HepG2 (cell line): ENCODE measurements at regions not wholly inside any gene's neighbourhood (a gene's known extent, or its start where the extent isn't known, plus 50 kb on each side); places are given as distances from the start of the nearest gene placed in this dataset.

ENCODE experiments used
- ATAC-seq: fragments of 200-7000 bp; cut with Tn5 transposase; 3 replicates; pipeline ENCODE4 v1.9.1; 2020; ENCODE audit warnings: mild to moderate bottlenecking, moderate library complexity
- BruUV-seq: library from RNA; stranded (reverse); fragments of 400-500 nt; replicated peaks from 2 replicates; lab custom pipeline; 2021; lab: Mats Ljungman, UMichigan
- CTCF ChIA-PET: fragments of 300-600 bp; formaldehyde crosslinking; extraction: SDS; loops from one replicate; lab custom pipeline; 2021; ENCODE audit warnings: low total read pairs, inconsistent platforms, low intra/inter-chr PET ratio; lab: Yijun Ruan, JAX
- POLR2A ChIA-PET: fragments of 350-600 bp; sonication (Branson Sonifier 250); formaldehyde crosslinking; loops from one replicate; lab custom pipeline; 2020; ENCODE audit warnings: antibody characterized with exemption, inconsistent platforms; lab: Yijun Ruan, JAX
- DNase-seq: peaks from one replicate; pipeline ENCODE4 v3.0.0-alpha.2; 2015; ENCODE audit warnings: low spot score
- FAIRE-seq: peaks from 3 replicates; lab custom pipeline; 2011; peaks lifted over from hg19 to GRCh38; lab: Jason Lieb, UNC
- H2AFZ ChIP-seq: one replicate; pipeline ENCODE4 v1.6.1; 2011; ENCODE audit warnings: low read length, inconsistent platforms
- H3K27ac ChIP-seq: fragments of 300-600 bp; 3 replicates; pipeline ENCODE4 v1.8.0; 2011; ENCODE audit warnings: mixed run types, mild to moderate bottlenecking, mixed read lengths, low read length, inconsistent platforms; ENCODE audit not compliant: insufficient read depth; ENCODE audit errors: extremely low read length
- H3K27me3 ChIP-seq, 2 experiments: fragments of 200-600 bp in 1 of 2; 2 replicates in 1 of 2; 3 replicates in 1 of 2; pipeline versions ENCODE4 v1.6.0 to v1.8.0; 2011; ENCODE audit warnings: low read length in 2 of 2, mild to moderate bottlenecking in 2 of 2, moderate library complexity in 2 of 2, inconsistent platforms in 1 of 2; ENCODE audit not compliant: insufficient read depth in 2 of 2, control insufficient read depth in 1 of 2
- H3K36me3 ChIP-seq, 2 experiments: fragments of 200-600 bp in 1 of 2; replicated peaks in 1 of 2; 2 replicates in 1 of 2; 3 replicates in 1 of 2; pipeline versions ENCODE4 v1.5.1 to v1.8.0; 2011; ENCODE audit warnings: low read length in 2 of 2, inconsistent platforms in 1 of 2; ENCODE audit not compliant: insufficient read depth in 2 of 2, control insufficient read depth in 1 of 2
- H3K4me1 ChIP-seq: 2 replicates; pipeline ENCODE4 v1.5.1; 2012; ENCODE audit warnings: low read length, inconsistent platforms; ENCODE audit not compliant: insufficient read depth
- H3K4me2 ChIP-seq: 2 replicates; pipeline ENCODE4 v1.6.0; 2011; ENCODE audit warnings: low read depth, low read length, inconsistent platforms
- H3K4me3 ChIP-seq, 3 experiments: fragments of 200-600 bp in 1 of 3; sonication (generic), shearing (Covaris generic) in 1 of 3; replicated peaks in 1 of 3; 2 replicates each; pipeline ENCODE4 v1.5.1; 2011 to 2016; ENCODE audit warnings: low read length in 3 of 3, inconsistent platforms in 2 of 3, low read depth in 2 of 3, mild to moderate bottlenecking in 2 of 3, control low read depth in 1 of 3, mixed read lengths in 1 of 3; ENCODE audit not compliant: insufficient read depth in 1 of 3
- H3K79me2 ChIP-seq: one replicate; pipeline ENCODE4 v1.6.1; 2011; ENCODE audit warnings: low read length, inconsistent platforms; ENCODE audit not compliant: insufficient read depth
- H3K9ac ChIP-seq: 2 replicates; pipeline ENCODE4 v1.6.0; 2011; ENCODE audit warnings: mild to moderate bottlenecking, low read depth, low read length, inconsistent platforms; ENCODE audit not compliant: insufficient read depth
- H3K9me3 ChIP-seq: 2 replicates; pipeline ENCODE4 v1.5.1; 2012; ENCODE audit warnings: mild to moderate bottlenecking, low read length
- H4K20me1 ChIP-seq: 2 replicates; pipeline ENCODE4 v1.6.0; 2011; ENCODE audit warnings: inconsistent platforms, mild to moderate bottlenecking, low read length, moderate library complexity; ENCODE audit not compliant: insufficient read depth
- CEBPG ChIP-seq: IDR thresholded peaks from 2 replicates; pipeline ENCODE4 v1.6.1; 2016
- CHCHD3 ChIP-seq: sonication (generic); formaldehyde crosslinking; IDR thresholded peaks from 2 replicates; pipeline ENCODE4 v1.8.0; 2022; ENCODE audit warnings: mild to moderate bottlenecking, missing genetic modification reagents, moderate library complexity
- MAFG ChIP-seq: sonication (generic); formaldehyde crosslinking; IDR thresholded peaks from 2 replicates; pipeline ENCODE4 v1.5.1; 2020; ENCODE audit warnings: mild to moderate bottlenecking, missing genetic modification reagents
- NCOA5 ChIP-seq: sonication (generic); formaldehyde crosslinking; IDR thresholded peaks from 2 replicates; pipeline ENCODE4 v1.4.0; 2020; ENCODE audit warnings: missing genetic modification reagents
- NR1H2 ChIP-seq: sonication (generic); formaldehyde crosslinking; IDR thresholded peaks from 2 replicates; pipeline ENCODE4 v1.8.1; 2022; ENCODE audit warnings: low read depth, missing genetic modification reagents, borderline replicate concordance
- PRMT3 ChIP-seq: sonication (generic); formaldehyde crosslinking; IDR thresholded peaks from 2 replicates; pipeline ENCODE4 v1.8.1; 2022; ENCODE audit warnings: low read depth, mild to moderate bottlenecking, moderate library complexity, missing genetic modification reagents, borderline replicate concordance
- SMC3 ChIP-seq: IDR thresholded peaks from 2 replicates; pipeline ENCODE4 v1.6.1; 2011; ENCODE audit warnings: low read length, improper control_type of control experiment
- ZNF451 ChIP-seq: sonication (generic); formaldehyde crosslinking; IDR thresholded peaks from 2 replicates; pipeline ENCODE4 v1.5.0; 2020; ENCODE audit warnings: mild to moderate bottlenecking, missing genetic modification reagents
- ZSCAN22 ChIP-seq: sonication (generic); formaldehyde crosslinking; IDR thresholded peaks from 2 replicates; pipeline ENCODE4 v1.4.0; 2020; ENCODE audit warnings: mild to moderate bottlenecking, missing genetic modification reagents
- WGBS: methylation state at CpG from one replicate; pipeline ENCODE4 v1.1.6; 2017; ENCODE audit warnings: low lambda C conversion rate; 5-methylcytosine and 5-hydroxymethylcytosine counted together
- in situ Hi-C: cut with HindIII; loops from 2 replicates; pipeline ENCODE4 v1.10.0; 2017; ENCODE audit warnings: low pct_unique_long_range_greater_than_20kb; ENCODE audit not compliant: extremely low pct_ligation_motif_present
- intact Hi-C: fragments of 100-400 bp; cut with micrococcal nuclease; formaldehyde crosslinking; loops from one replicate; pipeline ENCODE4 v1.10.0; 2022; ENCODE audit not compliant: unreplicated experiment
- TF ChIP-seq, protein P1 (sequence below): fragments of 450-650 bp; IDR thresholded peaks from 2 replicates; pipeline ENCODE4 v1.6.1; 2017
- TF ChIP-seq, protein P2 (sequence below): sonication (generic); formaldehyde crosslinking; IDR thresholded peaks from 2 replicates; pipeline ENCODE4 v1.4.0; 2020; ENCODE audit warnings: missing genetic modification reagents, mild to moderate bottlenecking, borderline replicate concordance

DNA sequence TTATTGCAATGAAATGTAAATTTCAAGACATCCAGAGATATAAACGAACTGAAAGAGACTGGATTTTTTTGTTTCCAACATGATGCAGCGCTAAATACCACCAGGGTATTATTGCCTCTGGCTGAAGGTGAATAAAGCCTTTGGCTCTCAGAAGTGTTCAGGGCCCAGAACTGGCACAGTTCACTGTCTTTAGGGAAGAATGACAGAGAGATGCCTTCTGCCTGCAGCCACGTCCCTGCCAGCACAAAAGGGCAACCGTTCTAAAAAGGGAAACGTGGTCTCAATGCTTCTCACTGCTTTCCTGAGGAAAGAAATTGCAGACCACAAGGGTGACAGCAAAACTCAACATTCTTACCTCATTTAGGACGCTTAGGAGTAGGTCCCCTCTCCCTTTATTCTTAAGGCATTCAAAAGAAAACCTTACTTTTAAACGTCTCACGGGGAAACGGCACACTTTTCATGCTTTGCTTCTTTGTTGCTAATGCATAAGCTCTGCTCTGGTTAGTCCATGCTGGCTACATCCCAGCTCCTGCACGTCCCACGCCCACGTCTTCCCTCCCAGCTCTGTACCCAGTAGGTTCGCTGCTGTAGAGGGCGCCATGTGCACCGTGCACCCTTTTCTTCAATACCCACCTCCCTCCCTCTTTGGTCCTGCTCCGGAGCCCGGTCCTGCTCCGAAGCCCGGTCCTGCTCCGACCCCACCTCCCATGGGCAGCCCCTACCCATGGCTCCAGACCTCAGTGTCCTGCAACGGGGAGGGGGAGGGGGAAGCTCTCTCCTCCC is 171.0 kb downstream of the HRH4 start:
- Histone ChIP-seq H3K27me3 (peaks cover 2 to 6% of the 10 kb centered on the region in 2 experiments; a peak in 3 of 5 replicates), H3K4me3 (no peak overlapping the region), H3K79me2 (no peaks in the 10 kb centered on the region), H3K36me3 (no peaks in the 10 kb centered on the region), H4K20me1 (no peaks in the 10 kb centered on the region), H2AFZ (no peak overlapping the region), H3K27ac (no peak overlapping the region), H3K9me3 (no peaks in the 10 kb centered on the region), H3K4me1 (no peaks in the 10 kb centered on the region), H3K4me2 (no peak overlapping the region), H3K9ac (no peak overlapping the region)
- 18% methylated on average over 19 of the region's 21 CpGs for WGBS
- BruUV-seq: no TSS peak
- no peak for DNase-seq
- intact Hi-C loops: no loop called here
- POLR2A ChIA-PET: no interaction called here
- FAIRE-seq: no peak
- CTCF ChIA-PET: no interaction called here
- in situ Hi-C loops: no loop called here
- ATAC-seq: no peak
- no peak for TF ChIP-seq CEBPG (CRISPR knock-in tag)
- no peak for TF ChIP-seq MAFG (CRISPR knock-in tag)
- TF ChIP-seq, protein P1, sequence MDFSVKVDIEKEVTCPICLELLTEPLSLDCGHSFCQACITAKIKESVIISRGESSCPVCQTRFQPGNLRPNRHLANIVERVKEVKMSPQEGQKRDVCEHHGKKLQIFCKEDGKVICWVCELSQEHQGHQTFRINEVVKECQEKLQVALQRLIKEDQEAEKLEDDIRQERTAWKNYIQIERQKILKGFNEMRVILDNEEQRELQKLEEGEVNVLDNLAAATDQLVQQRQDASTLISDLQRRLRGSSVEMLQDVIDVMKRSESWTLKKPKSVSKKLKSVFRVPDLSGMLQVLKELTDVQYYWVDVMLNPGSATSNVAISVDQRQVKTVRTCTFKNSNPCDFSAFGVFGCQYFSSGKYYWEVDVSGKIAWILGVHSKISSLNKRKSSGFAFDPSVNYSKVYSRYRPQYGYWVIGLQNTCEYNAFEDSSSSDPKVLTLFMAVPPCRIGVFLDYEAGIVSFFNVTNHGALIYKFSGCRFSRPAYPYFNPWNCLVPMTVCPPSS: no peak
- TF ChIP-seq, protein P2, sequence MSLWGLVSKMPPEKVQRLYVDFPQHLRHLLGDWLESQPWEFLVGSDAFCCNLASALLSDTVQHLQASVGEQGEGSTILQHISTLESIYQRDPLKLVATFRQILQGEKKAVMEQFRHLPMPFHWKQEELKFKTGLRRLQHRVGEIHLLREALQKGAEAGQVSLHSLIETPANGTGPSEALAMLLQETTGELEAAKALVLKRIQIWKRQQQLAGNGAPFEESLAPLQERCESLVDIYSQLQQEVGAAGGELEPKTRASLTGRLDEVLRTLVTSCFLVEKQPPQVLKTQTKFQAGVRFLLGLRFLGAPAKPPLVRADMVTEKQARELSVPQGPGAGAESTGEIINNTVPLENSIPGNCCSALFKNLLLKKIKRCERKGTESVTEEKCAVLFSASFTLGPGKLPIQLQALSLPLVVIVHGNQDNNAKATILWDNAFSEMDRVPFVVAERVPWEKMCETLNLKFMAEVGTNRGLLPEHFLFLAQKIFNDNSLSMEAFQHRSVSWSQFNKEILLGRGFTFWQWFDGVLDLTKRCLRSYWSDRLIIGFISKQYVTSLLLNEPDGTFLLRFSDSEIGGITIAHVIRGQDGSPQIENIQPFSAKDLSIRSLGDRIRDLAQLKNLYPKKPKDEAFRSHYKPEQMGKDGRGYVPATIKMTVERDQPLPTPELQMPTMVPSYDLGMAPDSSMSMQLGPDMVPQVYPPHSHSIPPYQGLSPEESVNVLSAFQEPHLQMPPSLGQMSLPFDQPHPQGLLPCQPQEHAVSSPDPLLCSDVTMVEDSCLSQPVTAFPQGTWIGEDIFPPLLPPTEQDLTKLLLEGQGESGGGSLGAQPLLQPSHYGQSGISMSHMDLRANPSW (CRISPR knock-in tag): no peak
- TF ChIP-seq PRMT3: no peak
- TF ChIP-seq NR1H2: no peak
- TF ChIP-seq ZNF451: no peak
- no peak for TF ChIP-seq SMC3
- TF ChIP-seq ZSCAN22: no peak
- TF ChIP-seq CHCHD3 (CRISPR knock-in tag): no peak
- TF ChIP-seq NCOA5 (CRISPR knock-in tag): no peak
